Upper lobe of right lung (tissue), 1 donor: ENCODE measurements at regions not wholly inside any gene's neighbourhood (a gene's known extent, or its start where the extent isn't known, plus 50 kb on each side); places are given as distances from the start of the nearest gene placed in this dataset.

ENCODE experiments used
- ATAC-seq: fragments of 200-7000 bp; cut with Tn5 transposase; one replicate; pipeline ENCODE4 v1.9.1; 2020; ENCODE audit warnings: mild to moderate bottlenecking, moderate library complexity
- DNase-seq: peaks from one replicate; pipeline ENCODE4 v3.0.0-alpha.2; 2020
- H3K27ac ChIP-seq: fragments of 200-600 bp; one replicate; pipeline ENCODE4 v1.8.0; 2022
- H3K27me3 ChIP-seq: fragments of 200-600 bp; one replicate; pipeline ENCODE4 v1.8.0; 2022; ENCODE audit warnings: mild to moderate bottlenecking
- H3K36me3 ChIP-seq: fragments of 200-600 bp; one replicate; pipeline ENCODE4 v1.8.0; 2022
- H3K4me1 ChIP-seq: fragments of 200-600 bp; one replicate; pipeline ENCODE4 v1.8.0; 2022
- H3K4me3 ChIP-seq: fragments of 200-600 bp; one replicate; pipeline ENCODE4 v1.8.0; 2022; ENCODE audit warnings: mild to moderate bottlenecking
- H3K9me3 ChIP-seq: fragments of 200-600 bp; one replicate; pipeline ENCODE4 v1.8.0; 2022
- CTCF ChIP-seq: fragments of 200-600 bp; IDR thresholded peaks from one replicate; pipeline ENCODE4 v1.8.0; 2022; ENCODE audit warnings: antibody characterized with exemption
- intact Hi-C: fragments of 100-400 bp; cut with DNase I; formaldehyde crosslinking; loops from one replicate; pipeline ENCODE4 v1.11.0; 2022
- donor health status: DM: no; HTN: yes; CAD: no; lungs with severe emphysema.

- TF ChIP-seq CTCF: no peak
- no peaks in the 10 kb centered on the region for H3K9me3 ChIP-seq
- no peak for ATAC-seq
- no peaks in the 10 kb centered on the region for H3K4me1 ChIP-seq
- no peak for DNase-seq
- intact Hi-C loops: no loop called here
- H3K36me3 ChIP-seq: no peaks in the 10 kb centered on the region
- no peak overlapping the region for H3K27ac ChIP-seq
- no peaks in the 10 kb centered on the region for H3K27me3 ChIP-seq
- no peak overlapping the region for H3K4me3 ChIP-seq
These were observed 54.4 kb upstream of the CCDC112 start for GRCh38 chr5:115350894-115351293.

- Histone ChIP-seq H3K27me3 (no peaks in the 10 kb centered on the region), H3K9me3 (no peaks in the 10 kb centered on the region), H3K4me3 (no peak overlapping the region), H3K36me3 (no peaks in the 10 kb centered on the region), H3K27ac (no peak overlapping the region), H3K4me1 (no peaks in the 10 kb centered on the region)
- no peak for DNase-seq
- peak; percentile 75 for ATAC-seq
- intact Hi-C loops: no loop called here
- TF ChIP-seq CTCF: no peak
These were observed 52.8 kb upstream of the CCDC112 start for GRCh38 chr5:115349001-115349817.

- H3K27ac ChIP-seq: no peak overlapping the region
- H3K36me3 ChIP-seq: no peaks in the 10 kb centered on the region
- H3K4me3 ChIP-seq: no peak overlapping the region
- no peak for DNase-seq
- no peak for ATAC-seq
- intact Hi-C loops: no loop called here
- H3K27me3 ChIP-seq: no peaks in the 10 kb centered on the region
- H3K9me3 ChIP-seq: no peaks in the 10 kb centered on the region
- H3K4me1 ChIP-seq: no peaks in the 10 kb centered on the region
- no peak for TF ChIP-seq CTCF
These were observed 51.7 kb upstream of the CCDC112 start for GRCh38 chr5:115348175-115348574.
